Trophoblast cell (in vitro differentiated cells and primary cell): ENCODE measurements at regions not wholly inside any gene's neighbourhood (a gene's known extent, or its start where the extent isn't known, plus 50 kb on each side); places are given as distances from the start of the nearest gene placed in this dataset.

Source experiments
- DNase-seq, 2 donors: peaks; one replicate each; pipeline ENCODE4 v3.0.0-alpha.2; 2016
- H2AFZ ChIP-seq: 2 replicates; pipeline ENCODE4 v1.6.1; 2013; ENCODE audit warnings: low read length, moderate library complexity, mild to moderate bottlenecking; ENCODE audit not compliant: insufficient read depth, poor library complexity
- H2AK5ac ChIP-seq: 2 replicates; pipeline ENCODE4 v1.6.1; 2013; ENCODE audit warnings: mild to moderate bottlenecking, low read length
- H2BK120ac ChIP-seq: 2 replicates; pipeline ENCODE4 v1.6.1; 2013; ENCODE audit warnings: low read length, mild to moderate bottlenecking, moderate library complexity; ENCODE audit not compliant: insufficient read depth, poor library complexity
- H2BK12ac ChIP-seq: 2 replicates; pipeline ENCODE4 v1.6.1; 2013; ENCODE audit warnings: mild to moderate bottlenecking, low read length, moderate library complexity
- H2BK5ac ChIP-seq: 2 replicates; pipeline ENCODE4 v1.6.1; 2013; ENCODE audit warnings: low read length, low read depth, moderate library complexity, mild to moderate bottlenecking; ENCODE audit not compliant: poor library complexity
- H3K14ac ChIP-seq: 2 replicates; pipeline ENCODE4 v1.6.1; 2013; ENCODE audit warnings: mild to moderate bottlenecking, low read length
- H3K18ac ChIP-seq: 2 replicates; pipeline ENCODE4 v1.6.1; 2013; ENCODE audit warnings: mild to moderate bottlenecking, low read length
- H3K23ac ChIP-seq: 2 replicates; pipeline ENCODE4 v1.6.1; 2013; ENCODE audit warnings: low read length
- H3K27ac ChIP-seq: 2 replicates; pipeline ENCODE4 v1.5.1; 2013; ENCODE audit warnings: low read depth, mild to moderate bottlenecking, inconsistent platforms, low read length, moderate library complexity
- H3K27me3 ChIP-seq: 2 replicates; pipeline ENCODE4 v1.6.1; 2013; ENCODE audit warnings: inconsistent platforms, mild to moderate bottlenecking, low read length, moderate library complexity; ENCODE audit not compliant: insufficient read depth
- H3K36me3 ChIP-seq, 2 experiments: 1 replicate in 1 of 2; 2 replicates in 1 of 2; pipeline ENCODE4 v1.6.1; 2013; ENCODE audit warnings: low read length in 2 of 2, mild to moderate bottlenecking in 2 of 2, moderate library complexity in 1 of 2; ENCODE audit not compliant: insufficient read depth in 2 of 2, control insufficient read depth in 1 of 2
- H3K4ac ChIP-seq: 2 replicates; pipeline ENCODE4 v1.6.1; 2013; ENCODE audit warnings: low read depth, mild to moderate bottlenecking, low read length, moderate library complexity
- H3K4me1 ChIP-seq, 2 experiments: 1 replicate in 1 of 2; 2 replicates in 1 of 2; pipeline ENCODE4 v1.6.1; 2013; ENCODE audit warnings: low read length in 2 of 2, mild to moderate bottlenecking in 2 of 2, moderate library complexity in 1 of 2; ENCODE audit not compliant: insufficient read depth in 2 of 2, control insufficient read depth in 1 of 2
- H3K4me2 ChIP-seq: 2 replicates; pipeline ENCODE4 v1.6.1; 2013; ENCODE audit warnings: inconsistent platforms, mild to moderate bottlenecking, low read length, moderate library complexity
- H3K4me3 ChIP-seq: 2 replicates; pipeline ENCODE4 v1.5.1; 2013; ENCODE audit warnings: mild to moderate bottlenecking, low read depth, low read length, inconsistent platforms
- H3K79me1 ChIP-seq: one replicate; pipeline ENCODE4 v1.6.1; 2013; ENCODE audit warnings: low read length
- H3K79me2 ChIP-seq: 2 replicates; pipeline ENCODE4 v1.6.1; 2013; ENCODE audit warnings: low read length, mild to moderate bottlenecking; ENCODE audit not compliant: control insufficient read depth, insufficient read depth, poor library complexity
- H3K9ac ChIP-seq: 2 replicates; pipeline ENCODE4 v1.6.1; 2013; ENCODE audit warnings: mild to moderate bottlenecking, low read length
- H3K9me3 ChIP-seq: 2 replicates; pipeline ENCODE4 v1.6.1; 2013; ENCODE audit warnings: low read depth, mild to moderate bottlenecking, control low read depth, inconsistent platforms, low read length; ENCODE audit not compliant: insufficient read depth
- H4K12ac ChIP-seq: 2 replicates; pipeline ENCODE4 v1.6.1; 2013; ENCODE audit warnings: low read depth, mild to moderate bottlenecking, low read length, moderate library complexity
- H4K8ac ChIP-seq: 2 replicates; pipeline ENCODE4 v1.6.1; 2013; ENCODE audit warnings: low read depth, mild to moderate bottlenecking, low read length, moderate library complexity
- H4K91ac ChIP-seq: one replicate; pipeline ENCODE4 v1.6.1; 2013; ENCODE audit warnings: low read depth, mild to moderate bottlenecking, low read length, moderate library complexity
- WGBS: extraction: QIAGEN DNeasy Blood & Tissue Kit; methylation state at CpG from one replicate; pipeline ENCODE4 v1.1.7; 2013; ENCODE audit warnings: missing lambda C conversion rate; ENCODE audit not compliant: insufficient read length, insufficient coverage; ENCODE audit errors: extremely low coverage; 5-methylcytosine and 5-hydroxymethylcytosine counted together

GRCh38 chr21:39084979-39085729 lies 98.1 kb downstream of the PSMG1 start:
- Histone ChIP-seq H3K4me1 (no peaks in the 10 kb centered on the region), H3K9me3 (peaks cover 3% of the 10 kb centered on the region), H2AK5ac (no peak overlapping the region), H3K79me1 (no peaks in the 10 kb centered on the region), H3K14ac (no peak overlapping the region), H3K4me3 (no peak overlapping the region), H3K23ac (no peak overlapping the region), H2BK12ac (no peak overlapping the region), H2BK120ac (no peak overlapping the region), H3K9ac (no peak overlapping the region), H3K36me3 (no peaks in the 10 kb centered on the region), H3K18ac (no peak overlapping the region), H3K27me3 (no peaks in the 10 kb centered on the region), H3K4me2 (no peak overlapping the region), H2AFZ (no peak overlapping the region), H4K91ac (no peak overlapping the region), H4K8ac (no peak overlapping the region), H3K4ac (no peak overlapping the region), H2BK5ac (no peak overlapping the region), H4K12ac (no peak overlapping the region), H3K79me2 (no peaks in the 10 kb centered on the region), H3K27ac (no peak overlapping the region)
- DNase-seq = no peak
- no CpG with 5 or more reads among the region's 5 CpGs for WGBS

GRCh38 chr21:39084073-39084472 lies 99.2 kb downstream of the PSMG1 start:
- H3K36me3 ChIP-seq = no peaks in the 10 kb centered on the region
- H2AK5ac ChIP-seq = no peak overlapping the region
- no peak overlapping the region for H3K4me2 ChIP-seq
- DNase-seq = no peak
- peaks cover 3% of the 10 kb centered on the region for H3K9me3 ChIP-seq
- H2BK120ac ChIP-seq = no peak overlapping the region
- no peak overlapping the region for H2BK5ac ChIP-seq
- no peak overlapping the region for H3K9ac ChIP-seq
- H3K79me2 ChIP-seq = no peaks in the 10 kb centered on the region
- no peaks in the 10 kb centered on the region for H3K27me3 ChIP-seq
- H4K8ac ChIP-seq = no peak overlapping the region
- no peak overlapping the region for H3K14ac ChIP-seq
- H2AFZ ChIP-seq = no peak overlapping the region
- no peak overlapping the region for H3K23ac ChIP-seq
- H3K79me1 ChIP-seq = no peaks in the 10 kb centered on the region
- H3K27ac ChIP-seq = no peak overlapping the region
- no peak overlapping the region for H2BK12ac ChIP-seq
- no peak overlapping the region for H3K4me3 ChIP-seq
- H3K4ac ChIP-seq = no peak overlapping the region
- H3K4me1 ChIP-seq = no peaks in the 10 kb centered on the region
- WGBS = no CpG with 5 or more reads among the region's 4 CpGs
- H4K91ac ChIP-seq = no peak overlapping the region
- no peak overlapping the region for H3K18ac ChIP-seq
- no peak overlapping the region for H4K12ac ChIP-seq

GRCh38 chr21:39083377-39084008 lies 99.8 kb downstream of the PSMG1 start:
- Histone ChIP-seq H4K8ac (no peak overlapping the region), H3K4me2 (no peak overlapping the region), H3K27me3 (no peaks in the 10 kb centered on the region), H3K9ac (no peak overlapping the region), H4K91ac (no peak overlapping the region), H3K79me1 (no peaks in the 10 kb centered on the region), H3K27ac (no peak overlapping the region), H3K23ac (no peak overlapping the region), H2AK5ac (no peak overlapping the region), H3K18ac (no peak overlapping the region), H3K4me1 (no peaks in the 10 kb centered on the region), H2AFZ (no peak overlapping the region), H4K12ac (no peak overlapping the region), H3K9me3 (no peaks in the 10 kb centered on the region), H2BK120ac (no peak overlapping the region), H3K36me3 (no peaks in the 10 kb centered on the region), H3K4me3 (no peak overlapping the region), H3K14ac (no peak overlapping the region), H2BK12ac (no peak overlapping the region), H3K4ac (no peak overlapping the region), H2BK5ac (no peak overlapping the region), H3K79me2 (no peaks in the 10 kb centered on the region)
- DNase-seq = peak; percentile 25 to 31
- WGBS = no CpG with 5 or more reads among the region's 11 CpGs

DNA sequence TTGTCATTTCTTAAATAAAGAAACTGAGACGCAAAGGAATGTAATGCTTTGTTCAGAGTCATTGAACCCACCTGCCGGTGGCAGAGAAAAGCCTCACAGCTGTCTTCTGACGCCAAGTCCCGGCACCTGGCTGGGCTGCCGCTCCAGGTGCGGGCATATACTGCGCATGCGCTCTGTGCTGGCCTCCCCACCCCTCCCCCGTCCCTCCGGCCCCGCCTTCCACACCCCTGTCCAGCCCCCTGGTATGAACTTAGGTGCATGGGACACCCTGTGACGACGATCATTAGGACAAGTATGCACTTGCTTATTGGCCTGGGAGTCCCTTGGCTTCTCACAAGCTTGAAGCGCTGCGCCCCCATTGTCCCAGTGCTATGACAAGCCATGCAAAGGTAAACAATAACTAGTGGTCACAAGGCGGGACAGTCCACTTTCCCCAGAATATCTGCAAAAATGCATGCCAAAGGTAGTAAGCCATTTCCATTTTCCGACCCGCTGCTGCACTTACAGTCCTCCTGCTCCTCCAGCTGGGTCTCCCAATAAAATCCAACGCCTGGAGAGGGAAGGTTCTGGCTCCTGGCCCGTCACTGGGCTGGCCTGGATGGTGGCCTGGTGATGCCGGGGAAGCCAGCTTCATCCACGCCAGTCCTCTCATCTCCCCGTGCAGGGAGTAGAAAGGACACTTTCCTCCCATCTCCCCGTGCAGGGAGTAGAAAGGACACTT lies 100.4 kb downstream of the PSMG1 start:
- no peak overlapping the region for H2BK12ac ChIP-seq
- H2AFZ ChIP-seq = no peak overlapping the region

More for the DNA sequence above, 100.4 kb downstream of the PSMG1 start:
- H3K4ac ChIP-seq = no peak overlapping the region
- H2AK5ac ChIP-seq = no peak overlapping the region
- no peaks in the 10 kb centered on the region for H3K9me3 ChIP-seq
- no peak overlapping the region for H4K12ac ChIP-seq
- no peaks in the 10 kb centered on the region for H3K4me1 ChIP-seq
- H3K27ac ChIP-seq = no peak overlapping the region
- DNase-seq = peak; percentile 52 to 61
- no peak overlapping the region for H4K91ac ChIP-seq
- H3K4me3 ChIP-seq = no peak overlapping the region
- H3K79me1 ChIP-seq = no peaks in the 10 kb centered on the region
- no peak overlapping the region for H2BK5ac ChIP-seq
- no peak overlapping the region for H3K9ac ChIP-seq
- no peaks in the 10 kb centered on the region for H3K79me2 ChIP-seq
- no peak overlapping the region for H4K8ac ChIP-seq
- WGBS = no CpG with 5 or more reads among the region's 24 CpGs
- H3K4me2 ChIP-seq = no peak overlapping the region
- H2BK120ac ChIP-seq = no peak overlapping the region
- no peak overlapping the region for H3K23ac ChIP-seq
- no peak overlapping the region for H3K14ac ChIP-seq
- no peaks in the 10 kb centered on the region for H3K36me3 ChIP-seq
- H3K18ac ChIP-seq = no peak overlapping the region
- H3K27me3 ChIP-seq = no peaks in the 10 kb centered on the region
